ENCODE measurements at regions not wholly inside any gene's neighbourhood (a gene's known extent, or its start where the extent isn't known, plus 50 kb on each side); places are given as distances from the start of the nearest gene placed in this dataset.
"Not testable (repeated sequence)": the region's sequence is repeated elsewhere in the genome, so short reads cannot be mapped to it uniquely, and the experiment has no call there.

GRCh38 chr3:20307383-20307782, 121.4 kb upstream of the SGO1 start:
- TF ChIP-seq CTCF (IDR thresholded peaks at IDR 0.05; ENCODE audit: insufficient read depth, low read length, poor library complexity, severe bottlenecking), result no peak
- no peaks in the 10 kb centered on the region for H3K27me3 ChIP-seq (ENCODE audit: control insufficient read depth, insufficient read depth, low read length)
- DNase-seq (ENCODE audit: low read depth), result no peak
- no peaks in the 10 kb centered on the region for H3K36me3 ChIP-seq (ENCODE audit: control insufficient read depth, insufficient read depth, low read length)
- H3K4me3 ChIP-seq (ENCODE audit: low read depth, low read length), result no peak overlapping the region

- TF ChIP-seq CTCF (IDR thresholded peaks at IDR 0.05; ENCODE audit: insufficient read depth, low read length, poor library complexity, severe bottlenecking), result no peak
- no peak for DNase-seq (ENCODE audit: low read depth)
- no peak overlapping the region for H3K4me3 ChIP-seq (ENCODE audit: low read depth, low read length)
- no peaks in the 10 kb centered on the region for H3K36me3 ChIP-seq (ENCODE audit: control insufficient read depth, insufficient read depth, low read length)
- H3K27me3 ChIP-seq (ENCODE audit: control insufficient read depth, insufficient read depth, low read length), result no peaks in the 10 kb centered on the region
Observed at GRCh38 chr3:20305647-20306046, 119.6 kb upstream of the SGO1 start.

GRCh38 chr3:20302766-20303165, 116.8 kb upstream of the SGO1 start:
- H3K4me3 ChIP-seq (ENCODE audit: low read depth, low read length), result no peak overlapping the region
- no peak for DNase-seq (ENCODE audit: low read depth)
- no peaks in the 10 kb centered on the region for H3K36me3 ChIP-seq (ENCODE audit: control insufficient read depth, insufficient read depth, low read length)
- H3K27me3 ChIP-seq (ENCODE audit: control insufficient read depth, insufficient read depth, low read length), result no peaks in the 10 kb centered on the region
- no peak for TF ChIP-seq CTCF (IDR thresholded peaks at IDR 0.05; ENCODE audit: insufficient read depth, low read length, poor library complexity, severe bottlenecking)

- DNase-seq (ENCODE audit: low read depth), result no peak
- TF ChIP-seq CTCF (IDR thresholded peaks at IDR 0.05; ENCODE audit: insufficient read depth, low read length, poor library complexity, severe bottlenecking), result no peak
- no peak overlapping the region for H3K4me3 ChIP-seq (ENCODE audit: low read depth, low read length)
- H3K27me3 ChIP-seq (ENCODE audit: control insufficient read depth, insufficient read depth, low read length), result no peaks in the 10 kb centered on the region
- H3K36me3 ChIP-seq (ENCODE audit: control insufficient read depth, insufficient read depth, low read length), result no peaks in the 10 kb centered on the region
Observed at GRCh38 chr3:20288050-20288449, 102.0 kb upstream of the SGO1 start.

GRCh38 chr3:20280257-20280656, 94.3 kb upstream of the SGO1 start:
- no peak overlapping the region for H3K4me3 ChIP-seq (ENCODE audit: low read depth, low read length)
- no peak for DNase-seq (ENCODE audit: low read depth)
- H3K36me3 ChIP-seq (ENCODE audit: control insufficient read depth, insufficient read depth, low read length), result no peaks in the 10 kb centered on the region
- no peaks in the 10 kb centered on the region for H3K27me3 ChIP-seq (ENCODE audit: control insufficient read depth, insufficient read depth, low read length)
- no peak for TF ChIP-seq CTCF (IDR thresholded peaks at IDR 0.05; ENCODE audit: insufficient read depth, low read length, poor library complexity, severe bottlenecking)

- not testable (repeated sequence) for H3K36me3 ChIP-seq (ENCODE audit: control insufficient read depth, insufficient read depth, low read length); H3K4me3 ChIP-seq (ENCODE audit: low read depth, low read length); H3K27me3 ChIP-seq (ENCODE audit: control insufficient read depth, insufficient read depth, low read length); DNase-seq (ENCODE audit: low read depth)
Observed at GRCh38 chr3:20265977-20266376, 80.0 kb upstream of the SGO1 start.
